MCF 10A (cell line): ENCODE measurements at regions not wholly inside any gene's neighbourhood (a gene's known extent, or its start where the extent isn't known, plus 50 kb on each side); places are given as distances from the start of the nearest gene placed in this dataset.

Experiments used
- BruUV-seq: library from RNA; stranded (reverse); fragments of 400-500 nt; replicated peaks from 2 replicates; lab custom pipeline; 2021; lab: Mats Ljungman, UMichigan
- CTCF ChIA-PET: fragments of 300-600 bp; sonication (Branson Sonifier 250); formaldehyde crosslinking; extraction: SDS; loops from one replicate; lab custom pipeline; 2021; ENCODE audit warnings: antibody characterized with exemption, inconsistent platforms; lab: Yijun Ruan, JAX
- POLR2A ChIA-PET: fragments of 300-600, 350-650 bp; sonication (Branson Sonifier 250); formaldehyde crosslinking; extraction: SDS; loops from one replicate; lab custom pipeline; 2020; ENCODE audit warnings: antibody characterized with exemption, inconsistent platforms; lab: Yijun Ruan, JAX
- DNase-seq: peaks from one replicate; pipeline ENCODE4 v3.0.0-alpha.2; 2018; ENCODE audit not compliant: unreplicated experiment
- H3K27ac Mint-ChIP-seq: one replicate; pipeline ENCODE4 v1.8.0; 2022; ENCODE audit warnings: mild to moderate bottlenecking, low read depth, mixed read lengths; ENCODE audit not compliant: unreplicated experiment
- H3K27me3 Mint-ChIP-seq: one replicate; pipeline ENCODE4 v1.8.0; 2022; ENCODE audit warnings: mixed read lengths; ENCODE audit not compliant: insufficient read depth, unreplicated experiment
- H3K36me3 Mint-ChIP-seq: one replicate; pipeline ENCODE4 v1.8.0; 2022; ENCODE audit warnings: mild to moderate bottlenecking, moderate library complexity, mixed read lengths; ENCODE audit not compliant: insufficient read depth, unreplicated experiment
- H3K4me1 Mint-ChIP-seq: one replicate; pipeline ENCODE4 v1.8.0; 2022; ENCODE audit warnings: mixed read lengths; ENCODE audit not compliant: insufficient read depth, unreplicated experiment
- H3K4me3 Mint-ChIP-seq: one replicate; pipeline ENCODE4 v1.8.0; 2022; ENCODE audit warnings: mild to moderate bottlenecking, moderate library complexity, mixed read lengths; ENCODE audit not compliant: unreplicated experiment
- H3K9me3 Mint-ChIP-seq: one replicate; pipeline ENCODE4 v1.8.0; 2022; ENCODE audit warnings: mixed read lengths; ENCODE audit not compliant: unreplicated experiment
- intact Hi-C: fragments of 100-400 bp; cut with micrococcal nuclease; formaldehyde crosslinking; loops from 2 replicates; pipeline ENCODE4 v1.14.1; 2022
- TF ChIP-seq, protein P1 (sequence below): fragments of 200-600 bp; IDR thresholded peaks from one replicate; pipeline ENCODE4 v1.8.0; 2022; ENCODE audit warnings: antibody characterized with exemption, mild to moderate bottlenecking; ENCODE audit not compliant: unreplicated experiment

DNA sequence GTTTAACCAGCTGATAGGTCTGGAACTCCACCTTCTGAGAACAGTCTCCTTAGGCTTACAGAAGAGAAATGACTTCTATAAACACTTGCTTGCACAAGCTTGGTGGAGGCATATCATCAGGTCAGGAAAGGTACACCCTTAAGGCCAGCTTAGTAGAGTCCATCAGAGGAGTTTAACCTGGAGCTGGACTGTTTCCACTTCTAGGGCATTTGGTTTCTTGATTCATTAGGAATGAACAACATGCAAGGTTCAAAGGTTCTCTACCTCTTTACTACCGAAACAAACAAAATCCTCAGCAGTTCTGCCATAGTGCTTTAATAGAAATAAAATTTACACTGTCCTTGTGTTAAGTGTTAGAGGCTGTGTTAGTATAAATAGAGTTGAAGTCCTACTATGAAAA, 171.4 kb upstream of the NPY2R start:
- no peaks in the 10 kb centered on the region for H3K36me3 Mint-ChIP-seq
- CTCF ChIA-PET: interaction anchor here (0.6 to 1.6 kb wide), 3 partner anchors 11 to 317 kb away, joined by 3 to 6 read pairs (median 3); no protein-coding TSS in a partner anchor
- TF ChIP-seq, protein P1, sequence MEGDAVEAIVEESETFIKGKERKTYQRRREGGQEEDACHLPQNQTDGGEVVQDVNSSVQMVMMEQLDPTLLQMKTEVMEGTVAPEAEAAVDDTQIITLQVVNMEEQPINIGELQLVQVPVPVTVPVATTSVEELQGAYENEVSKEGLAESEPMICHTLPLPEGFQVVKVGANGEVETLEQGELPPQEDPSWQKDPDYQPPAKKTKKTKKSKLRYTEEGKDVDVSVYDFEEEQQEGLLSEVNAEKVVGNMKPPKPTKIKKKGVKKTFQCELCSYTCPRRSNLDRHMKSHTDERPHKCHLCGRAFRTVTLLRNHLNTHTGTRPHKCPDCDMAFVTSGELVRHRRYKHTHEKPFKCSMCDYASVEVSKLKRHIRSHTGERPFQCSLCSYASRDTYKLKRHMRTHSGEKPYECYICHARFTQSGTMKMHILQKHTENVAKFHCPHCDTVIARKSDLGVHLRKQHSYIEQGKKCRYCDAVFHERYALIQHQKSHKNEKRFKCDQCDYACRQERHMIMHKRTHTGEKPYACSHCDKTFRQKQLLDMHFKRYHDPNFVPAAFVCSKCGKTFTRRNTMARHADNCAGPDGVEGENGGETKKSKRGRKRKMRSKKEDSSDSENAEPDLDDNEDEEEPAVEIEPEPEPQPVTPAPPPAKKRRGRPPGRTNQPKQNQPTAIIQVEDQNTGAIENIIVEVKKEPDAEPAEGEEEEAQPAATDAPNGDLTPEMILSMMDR: no peak
- DNase-seq: no peak
- no peak overlapping the region for H3K27ac Mint-ChIP-seq
- intact Hi-C loops: no loop called here
- no peaks in the 10 kb centered on the region for H3K27me3 Mint-ChIP-seq
- no peaks in the 10 kb centered on the region for H3K4me1 Mint-ChIP-seq
- no peak overlapping the region for H3K4me3 Mint-ChIP-seq
- no peaks in the 10 kb centered on the region for H3K9me3 Mint-ChIP-seq
- POLR2A ChIA-PET: no interaction called here
- no TSS peak for BruUV-seq

DNA sequence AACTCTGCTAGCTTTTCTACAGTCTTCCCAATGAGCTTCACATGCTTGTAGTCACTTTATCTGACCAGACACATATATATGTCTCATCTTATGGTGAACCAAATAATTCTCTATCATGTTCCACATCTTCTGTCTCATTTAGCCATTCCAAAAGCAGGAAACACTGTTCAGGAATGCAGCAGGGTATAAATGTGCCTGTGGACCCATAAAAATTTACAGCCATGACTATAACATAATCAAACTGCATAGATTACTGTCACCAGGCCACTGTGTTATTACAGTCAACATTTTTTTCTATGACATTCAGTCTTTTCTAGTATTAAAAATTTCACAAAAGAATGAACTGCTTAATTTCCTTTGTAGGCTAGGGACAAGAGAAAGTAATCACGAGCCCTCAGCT, 170.0 kb upstream of the NPY2R start:
- no peaks in the 10 kb centered on the region for H3K27me3 Mint-ChIP-seq
- intact Hi-C loops: no loop called here
- no TSS peak for BruUV-seq
- POLR2A ChIA-PET: interaction anchor here (1.1 kb wide), 1 partner anchor 9 kb away, joined by 3 read pairs; no protein-coding TSS in a partner anchor
- DNase-seq: no peak
- CTCF ChIA-PET: interaction anchor here (0.6 kb wide), 1 partner anchor 130 kb away, joined by 3 read pairs; no protein-coding TSS in a partner anchor
- no peaks in the 10 kb centered on the region for H3K4me1 Mint-ChIP-seq
- no peaks in the 10 kb centered on the region for H3K36me3 Mint-ChIP-seq
- no peak overlapping the region for H3K4me3 Mint-ChIP-seq
- TF ChIP-seq, protein P1: no peak
- H3K27ac Mint-ChIP-seq: no peak overlapping the region
- no peaks in the 10 kb centered on the region for H3K9me3 Mint-ChIP-seq

DNA sequence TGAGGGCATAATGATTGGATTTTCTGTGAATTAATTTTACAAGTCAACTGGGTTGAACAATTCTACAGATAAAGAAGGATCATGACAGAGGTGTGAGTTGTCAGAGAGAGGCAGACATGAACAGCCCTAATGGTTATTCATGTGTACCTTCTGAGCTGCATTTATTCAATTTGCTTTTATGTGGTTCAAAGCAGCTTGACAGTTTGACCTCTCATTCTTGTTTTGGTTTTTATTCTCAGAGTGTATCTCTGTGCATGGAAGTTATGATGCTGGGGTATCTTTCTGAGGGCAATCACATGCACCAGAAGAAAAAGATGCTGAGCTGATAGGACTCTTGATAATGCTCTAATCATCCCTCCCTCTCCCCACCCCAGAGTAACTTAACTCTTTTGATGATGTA, 169.3 kb upstream of the NPY2R start:
- no peak overlapping the region for H3K27ac Mint-ChIP-seq
- TF ChIP-seq, protein P1: no peak
- no TSS peak for BruUV-seq
- no peak for DNase-seq
- intact Hi-C loops: no loop called here
- no peaks in the 10 kb centered on the region for H3K9me3 Mint-ChIP-seq
- POLR2A ChIA-PET: interaction anchor here (1.1 kb wide), 1 partner anchor 9 kb away, joined by 3 read pairs; no protein-coding TSS in a partner anchor
- CTCF ChIA-PET: interaction anchor here (0.7 kb wide), 1 partner anchor 13 kb away, joined by 3 read pairs; no protein-coding TSS in a partner anchor
- H3K27me3 Mint-ChIP-seq: no peaks in the 10 kb centered on the region
- H3K4me1 Mint-ChIP-seq: no peaks in the 10 kb centered on the region
- no peak overlapping the region for H3K4me3 Mint-ChIP-seq
- H3K36me3 Mint-ChIP-seq: no peaks in the 10 kb centered on the region

DNA sequence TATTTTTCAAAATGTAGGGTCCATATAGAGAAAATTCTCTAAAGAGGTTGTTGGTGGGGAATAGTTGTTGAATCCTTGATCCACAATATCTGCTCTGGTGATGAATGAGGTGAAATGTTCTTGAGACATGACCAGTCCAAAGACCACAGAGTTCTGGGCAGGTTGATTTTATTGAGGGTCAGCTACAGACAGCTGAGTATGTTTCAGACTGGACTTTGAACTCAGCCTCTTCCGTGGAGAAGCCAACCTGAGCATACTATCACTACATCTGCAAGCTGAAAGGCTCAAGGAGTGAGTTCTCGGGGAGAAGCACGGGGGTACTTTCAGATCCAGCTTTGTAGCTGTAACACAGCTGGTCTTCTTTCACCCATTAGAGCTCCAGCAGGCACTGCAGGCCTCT, 168.4 kb upstream of the NPY2R start:
- Mint-ChIP-seq H3K27ac (no peak overlapping the region), H3K4me3 (no peak overlapping the region), H3K27me3 (no peaks in the 10 kb centered on the region), H3K9me3 (no peaks in the 10 kb centered on the region), H3K4me1 (no peaks in the 10 kb centered on the region), H3K36me3 (no peaks in the 10 kb centered on the region)
- BruUV-seq: no TSS peak
- intact Hi-C loops: no loop called here
- TF ChIP-seq, protein P1: no peak
- no peak for DNase-seq
- POLR2A ChIA-PET: no interaction called here
- CTCF ChIA-PET: no interaction called here
